K562 (cell line): ENCODE measurements at regions not wholly inside any gene's neighbourhood (a gene's known extent, or its start where the extent isn't known, plus 50 kb on each side); places are given as distances from the start of the nearest gene placed in this dataset.

Experiments
- ATAC-seq: fragments of 200-7000 bp; cut with Tn5 transposase; 3 replicates; pipeline ENCODE4 v1.9.1; 2020; ENCODE audit warnings: moderate library complexity
- BruUV-seq: library from RNA; stranded (reverse); fragments of 400-500 nt; replicated peaks from 2 replicates; lab custom pipeline; 2021; lab: Mats Ljungman, UMichigan
- CTCF ChIA-PET: fragments of 300-600 bp; formaldehyde crosslinking; extraction: SDS; loops from one replicate; lab custom pipeline; 2021; ENCODE audit warnings: low intra/inter-chr PET ratio; lab: Yijun Ruan, JAX
- POLR2A ChIA-PET: fragments of 300-600, 350-650 bp; sonication (Branson Sonifier 250); formaldehyde crosslinking; extraction: SDS; loops from one replicate; lab custom pipeline; 2021; ENCODE audit warnings: antibody characterized with exemption, inconsistent platforms; lab: Yijun Ruan, JAX
- DNase-seq, 4 experiments: peaks; one replicate each; pipeline versions ENCODE4 v3.0.0 to v3.0.0-alpha.2; 2011 to 2018; ENCODE audit warnings: low spot score in 3 of 4, mixed read lengths in 3 of 4; ENCODE audit errors: extremely low read depth in 1 of 4
- FAIRE-seq: peaks from 2 replicates; lab custom pipeline; 2011; peaks lifted over from hg19 to GRCh38; lab: Jason Lieb, UNC
- H2AFZ ChIP-seq: 2 replicates; pipeline ENCODE4 v1.6.0; 2011; ENCODE audit warnings: low read depth, low read length, control low read depth, inconsistent platforms
- H3K27ac ChIP-seq: fragments of 200-600 bp; 3 replicates; pipeline ENCODE4 v1.8.0; 2011; ENCODE audit warnings: low read depth, mild to moderate bottlenecking, control low read depth, inconsistent platforms, low read length, moderate library complexity, mixed read lengths; ENCODE audit errors: extremely low read depth
- H3K27me3 ChIP-seq, 2 experiments: fragments of 300-600 bp in 1 of 2; 2 replicates in 1 of 2; 3 replicates in 1 of 2; pipeline versions ENCODE4 v1.6.0 to v1.8.0; 2011; ENCODE audit warnings: inconsistent platforms in 2 of 2, low read length in 2 of 2, mild to moderate bottlenecking in 1 of 2, mixed read lengths in 1 of 2, moderate library complexity in 1 of 2; ENCODE audit not compliant: control insufficient read depth in 2 of 2, insufficient read depth in 2 of 2
- H3K36me3 ChIP-seq: fragments of 300-600 bp; 3 replicates; pipeline ENCODE4 v1.8.0; 2011; ENCODE audit warnings: mild to moderate bottlenecking, low read length, inconsistent platforms; ENCODE audit not compliant: control insufficient read depth, insufficient read depth
- H3K4me1 ChIP-seq, 2 experiments: fragments of 200-600 bp in 1 of 2; replicated peaks in 1 of 2; 2 replicates in 1 of 2; 3 replicates in 1 of 2; pipeline versions ENCODE4 v1.5.1 to v1.8.0; 2011; ENCODE audit warnings: inconsistent platforms in 2 of 2, low read length in 2 of 2, mild to moderate bottlenecking in 1 of 2, mixed read lengths in 1 of 2, moderate library complexity in 1 of 2; ENCODE audit not compliant: control insufficient read depth in 2 of 2, insufficient read depth in 2 of 2
- H3K4me2 ChIP-seq: 2 replicates; pipeline ENCODE4 v1.6.1; 2011; ENCODE audit warnings: low read length, control low read depth, inconsistent platforms, mixed read lengths; ENCODE audit not compliant: insufficient read depth
- H3K4me3 ChIP-seq: fragments of 200-600 bp; sonication (generic), shearing (Covaris generic); 2 replicates; pipeline ENCODE4 v1.5.1; 2016; ENCODE audit warnings: control low read depth, inconsistent platforms
- H3K79me2 ChIP-seq: fragments of 200-600 bp; 3 replicates; pipeline ENCODE4 v1.8.0; 2011; ENCODE audit warnings: low read length, inconsistent platforms; ENCODE audit not compliant: control insufficient read depth, insufficient read depth
- H3K9ac ChIP-seq, 2 experiments: 2 replicates each; pipeline versions ENCODE4 v1.6.0 to v1.6.1; 2011; ENCODE audit warnings: low read depth in 2 of 2, low read length in 2 of 2, control low read depth in 1 of 2, inconsistent platforms in 1 of 2, mild to moderate bottlenecking in 1 of 2, mixed read lengths in 1 of 2; ENCODE audit not compliant: insufficient read depth in 1 of 2
- H3K9me1 ChIP-seq: one replicate; pipeline ENCODE4 v1.6.0; 2011; ENCODE audit warnings: inconsistent platforms, mild to moderate bottlenecking, low read length, moderate library complexity; ENCODE audit not compliant: control insufficient read depth, insufficient read depth
- H3K9me3 ChIP-seq: replicated peaks from 2 replicates; pipeline ENCODE4 v1.5.1; 2011; ENCODE audit warnings: low read depth, low read length, inconsistent platforms; ENCODE audit not compliant: control insufficient read depth, insufficient read depth
- H4K20me1 ChIP-seq: replicated peaks from 2 replicates; pipeline ENCODE4 v1.6.1; 2011; ENCODE audit warnings: low read length, inconsistent platforms, mixed read lengths; ENCODE audit not compliant: control insufficient read depth, insufficient read depth
- E2F4 ChIP-seq: sonication (generic); formaldehyde crosslinking; IDR thresholded peaks from 2 replicates; pipeline ENCODE4 v1.8.0; 2022; ENCODE audit warnings: mild to moderate bottlenecking, low read depth, missing genetic modification reagents
- KAT8 ChIP-seq: fragments of 450-650 bp; IDR thresholded peaks from 2 replicates; pipeline ENCODE4 v1.6.1; 2016; ENCODE audit warnings: low read depth, mild to moderate bottlenecking
- NFATC3 ChIP-seq: fragments of 450-650 bp; IDR thresholded peaks from 2 replicates; pipeline ENCODE4 v1.6.1; 2017; ENCODE audit warnings: mild to moderate bottlenecking
- NFIX ChIP-seq: fragments of 250-450 bp; sonication (Bioruptor Pico); IDR thresholded peaks from 2 replicates; pipeline ENCODE4 v1.4.0; 2020; ENCODE audit warnings: low read depth, mild to moderate bottlenecking, moderate library complexity
- RREB1 ChIP-seq: fragments of 250-450 bp; sonication (Bioruptor Pico); IDR thresholded peaks from 2 replicates; pipeline ENCODE4 v1.4.0; 2020
- SUPT5H ChIP-seq: fragments of 450-650 bp; IDR thresholded peaks from 2 replicates; pipeline ENCODE4 v1.6.1; 2016
- TCFL5 ChIP-seq: fragments of 250-450 bp; sonication (Bioruptor Pico); conservative IDR thresholded peaks from 2 replicates; pipeline ENCODE4 v1.6.1; 2021; ENCODE audit warnings: mild to moderate bottlenecking, moderate library complexity, matching md5 sums
- TFE3 ChIP-seq: fragments of 450-650 bp; formaldehyde crosslinking; IDR thresholded peaks from 2 replicates; pipeline ENCODE4 v1.4.0; 2020; ENCODE audit warnings: mild to moderate bottlenecking, mixed read lengths
- WGBS: fragments of 100-300 bp; shearing (Covaris generic); methylation state at CpG from one replicate; pipeline ENCODE4 v1.1.6; 2016; ENCODE audit warnings: low coverage, mixed read lengths; ENCODE audit not compliant: insufficient coverage; ENCODE audit errors: missing lambda C conversion rate; 5-methylcytosine and 5-hydroxymethylcytosine counted together
- in situ Hi-C: fragments of 300-500 bp; cut with MboI; formaldehyde crosslinking; loops from 4 replicates; pipeline ENCODE4 v1.15.0; 2018; ENCODE audit warnings: inconsistent platforms, mixed read lengths
- intact Hi-C: fragments of 100-400 bp; cut with micrococcal nuclease; formaldehyde crosslinking; loops from 2 replicates; pipeline ENCODE4 v1.14.2; 2022

GRCh38 chr5:125377141-125377540 lies 630.7 kb upstream of the ZNF608 start:
- H3K27me3 ChIP-seq = no peaks in the 10 kb centered on the region
- no peaks in the 10 kb centered on the region for H3K79me2 ChIP-seq
- no peak for DNase-seq
- FAIRE-seq = no peak
- POLR2A ChIA-PET = no interaction called here
- no peak for TF ChIP-seq TCFL5
- TF ChIP-seq NFIX = no peak
- TF ChIP-seq KAT8 = no peak
- no peak for TF ChIP-seq RREB1 (CRISPR knock-in tag)
- no peak for TF ChIP-seq E2F4
- no peak for TF ChIP-seq NFATC3
- no peak for TF ChIP-seq TFE3 (CRISPR knock-in tag)
- TF ChIP-seq SUPT5H = no peak
- intact Hi-C loops (no loop called here), in situ Hi-C loops (no loop called here)
- H3K36me3 ChIP-seq = no peaks in the 10 kb centered on the region
- H3K9me1 ChIP-seq = no peaks in the 10 kb centered on the region
- no peak for ATAC-seq
- no peaks in the 10 kb centered on the region for H3K4me1 ChIP-seq
- H3K9me3 ChIP-seq = no peaks in the 10 kb centered on the region
- no peak overlapping the region for H3K9ac ChIP-seq
- CTCF ChIA-PET = no interaction called here
- no peaks in the 10 kb centered on the region for H4K20me1 ChIP-seq
- no peak overlapping the region for H3K4me3 ChIP-seq
- H3K27ac ChIP-seq = no peak overlapping the region
- H2AFZ ChIP-seq = no peak overlapping the region
- H3K4me2 ChIP-seq = no peak overlapping the region
- 20% methylated on average over 1 of the region's 1 CpG for WGBS
- no TSS peak for BruUV-seq
